ENCODE measurements at regions not wholly inside any gene's neighbourhood (a gene's known extent, or its start where the extent isn't known, plus 50 kb on each side); places are given as distances from the start of the nearest gene placed in this dataset.

GRCh38 chr15:47582233-47582632, 135.1 kb upstream of the SEMA6D start:
- intact Hi-C loops (cut with micrococcal nuclease; ENCODE audit: unreplicated experiment), result no loop called here
- BruUV-seq (replicated peaks), result no TSS peak
- no peak for ATAC-seq

GRCh38 chr15:47584316-47584715, 133.0 kb upstream of the SEMA6D start:
- Histone ChIP-seq H3K9me3 (ENCODE audit: control insufficient read depth, insufficient read depth, low read depth, low read length) (no peaks in the 10 kb centered on the region), H3K36me3 (ENCODE audit: control insufficient read depth, insufficient read depth, low read length) (no peaks in the 10 kb centered on the region), H3K4me1 (ENCODE audit: control insufficient read depth, insufficient read depth, low read length) (no peaks in the 10 kb centered on the region), H3K27ac (ENCODE audit: low read length) (no peak overlapping the region), H3K4me3 (ENCODE audit: low read depth in 2 of 2, low read length in 2 of 2) (no peak overlapping the region), H3K27me3 (ENCODE audit: control insufficient read depth, insufficient read depth, low read length) (no peaks in the 10 kb centered on the region)
- TF ChIP-seq CTCF (IDR thresholded peaks at IDR 0.05), result no peak
- no peak for TF ChIP-seq REST (IDR thresholded peaks at IDR 0.05; ENCODE audit: insufficient read depth in 1 of 2, low read depth in 2 of 2, low read length in 1 of 2)
- BruUV-seq (replicated peaks), result no TSS peak
- CTCF ChIA-PET, result no interaction called here
- in situ Hi-C loops (cut with HindIII; ENCODE audit: low pct_unique_long_range_greater_than_20kb, low sequenced_read_pairs) (no loop called here), intact Hi-C loops (cut with micrococcal nuclease; ENCODE audit: unreplicated experiment) (no loop called here)
- no peak for DNase-seq (ENCODE audit: low read depth, low spot score)
- no peak for ATAC-seq
- POLR2A ChIA-PET, result no interaction called here

More at GRCh38 chr15:47582233-47582632, 135.1 kb upstream of the SEMA6D start:
- TF ChIP-seq REST (IDR thresholded peaks at IDR 0.05; ENCODE audit: insufficient read depth in 1 of 2, low read depth in 2 of 2, low read length in 1 of 2) (no peak), CTCF (IDR thresholded peaks at IDR 0.05) (no peak), POLR2AphosphoS5 (IDR thresholded peaks at IDR 0.05; ENCODE audit: low read depth, low read length) (no peak)
- in situ Hi-C loops (cut with HindIII; ENCODE audit: low pct_unique_long_range_greater_than_20kb, low sequenced_read_pairs), result no loop called here
- no peak for DNase-seq (ENCODE audit: low read depth, low spot score)
- H3K27ac ChIP-seq (ENCODE audit: low read length), result no peak overlapping the region
- no peaks in the 10 kb centered on the region for H3K4me1 ChIP-seq (ENCODE audit: control insufficient read depth, insufficient read depth, low read length)
- POLR2A ChIA-PET, result no interaction called here
- H3K4me3 ChIP-seq (ENCODE audit: low read depth in 2 of 2, low read length in 2 of 2), result no peak overlapping the region
- CTCF ChIA-PET, result interaction anchor here (0.5 kb wide), 1 partner anchor 386 kb away, joined by 3 read pairs; no protein-coding TSS in a partner anchor
- no peaks in the 10 kb centered on the region for H3K36me3 ChIP-seq (ENCODE audit: control insufficient read depth, insufficient read depth, low read length)
- no peaks in the 10 kb centered on the region for H3K27me3 ChIP-seq (ENCODE audit: control insufficient read depth, insufficient read depth, low read length)
- H3K9me3 ChIP-seq (ENCODE audit: control insufficient read depth, insufficient read depth, low read depth, low read length), result no peaks in the 10 kb centered on the region
